T-helper 2 cell (primary cell): ENCODE measurements at regions not wholly inside any gene's neighbourhood (a gene's known extent, or its start where the extent isn't known, plus 50 kb on each side); places are given as distances from the start of the nearest gene placed in this dataset.

Source experiments
- DNase-seq, 5 experiments: peaks; one replicate each; pipeline versions ENCODE4 v3.0.0 to v3.0.0-alpha.2; 2012 to 2022

GRCh38 chr6:133583907-133584427 is 304.9 kb upstream of the TCF21 start:
- DNase-seq = no peak

DNA sequence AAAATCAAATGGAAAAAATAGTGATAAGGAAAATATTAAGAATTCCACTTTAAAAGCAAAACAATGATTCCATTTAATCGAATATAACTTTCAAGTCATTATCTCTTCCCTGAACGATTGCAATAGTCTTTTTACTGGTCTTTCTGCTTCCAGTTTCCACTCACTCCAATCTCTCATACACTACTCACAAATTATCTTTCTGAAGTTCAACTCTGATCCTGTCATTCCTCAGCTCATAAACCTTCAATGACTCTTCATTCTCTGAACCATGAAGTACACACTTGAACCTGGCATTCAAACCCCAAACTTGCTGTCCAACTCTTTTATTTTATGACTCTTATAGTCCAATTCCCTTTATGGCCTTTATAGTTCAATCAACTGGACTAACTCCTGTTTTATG is 304.1 kb upstream of the TCF21 start:
- DNase-seq = no peak

DNA sequence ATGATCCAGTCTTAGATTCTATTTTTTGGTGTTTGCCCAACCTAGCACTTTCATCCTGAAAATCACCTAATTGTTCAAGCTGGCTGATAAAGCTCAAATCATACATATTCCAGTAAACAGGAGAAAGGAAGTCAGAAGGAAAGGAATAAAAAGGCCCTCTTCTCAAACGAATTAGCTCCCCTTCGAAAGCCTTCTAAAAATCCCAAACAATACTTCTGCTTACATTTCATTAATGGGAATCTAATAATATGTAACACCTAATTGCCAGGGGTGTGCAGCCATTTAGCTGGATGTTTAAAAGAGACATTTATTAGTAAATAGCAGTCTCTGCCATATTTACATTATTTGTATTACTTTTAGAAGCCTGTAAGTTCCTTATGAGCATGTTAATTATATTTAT is 302.9 kb upstream of the TCF21 start:
- DNase-seq = no peak

GRCh38 chr6:133587546-133588160 is 301.3 kb upstream of the TCF21 start:
- DNase-seq = no peak

- no peak for DNase-seq
Observed at GRCh38 chr6:133590196-133590595, 298.7 kb upstream of the TCF21 start.

DNA sequence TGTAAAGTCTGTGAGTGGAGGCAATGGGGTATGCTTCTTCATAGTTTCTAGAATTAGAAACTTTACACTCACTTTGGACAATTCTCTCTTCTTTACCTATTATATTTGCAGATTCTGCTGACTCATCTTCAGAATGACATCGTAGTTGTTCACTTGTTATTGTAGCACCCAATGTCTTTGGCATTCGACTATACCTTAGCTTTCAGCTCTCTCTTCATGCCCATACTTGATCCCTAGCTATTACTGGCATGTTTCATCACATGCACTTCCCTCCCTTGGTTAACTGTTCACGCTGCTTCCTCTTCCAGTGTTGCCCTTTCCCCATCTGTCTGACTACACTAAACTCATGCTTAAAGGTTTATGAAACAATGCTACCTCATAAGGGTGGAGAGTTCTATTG is 298.1 kb upstream of the TCF21 start:
- no peak for DNase-seq

DNA sequence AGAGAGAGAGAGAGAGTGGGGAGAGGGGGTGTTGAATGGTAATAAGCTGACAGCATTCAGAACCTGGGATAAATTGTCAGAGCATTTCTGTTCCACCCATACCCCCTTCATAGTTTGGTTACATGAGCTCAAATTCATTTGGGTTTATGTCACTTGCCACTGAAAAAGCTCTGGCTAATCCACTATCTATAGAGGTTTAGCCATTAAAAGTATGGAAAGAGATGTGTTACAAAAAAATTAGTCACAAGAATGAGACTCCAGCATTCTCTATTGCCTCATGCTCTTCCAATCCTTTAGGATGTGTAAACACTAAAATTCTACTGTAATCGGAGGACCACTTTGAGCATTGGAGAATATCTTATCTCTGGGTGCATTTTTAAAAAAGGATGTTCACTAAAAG is 297.6 kb upstream of the TCF21 start:
- no peak for DNase-seq

GRCh38 chr6:133594652-133595110 is 294.2 kb upstream of the TCF21 start:
- no peak for DNase-seq

DNA sequence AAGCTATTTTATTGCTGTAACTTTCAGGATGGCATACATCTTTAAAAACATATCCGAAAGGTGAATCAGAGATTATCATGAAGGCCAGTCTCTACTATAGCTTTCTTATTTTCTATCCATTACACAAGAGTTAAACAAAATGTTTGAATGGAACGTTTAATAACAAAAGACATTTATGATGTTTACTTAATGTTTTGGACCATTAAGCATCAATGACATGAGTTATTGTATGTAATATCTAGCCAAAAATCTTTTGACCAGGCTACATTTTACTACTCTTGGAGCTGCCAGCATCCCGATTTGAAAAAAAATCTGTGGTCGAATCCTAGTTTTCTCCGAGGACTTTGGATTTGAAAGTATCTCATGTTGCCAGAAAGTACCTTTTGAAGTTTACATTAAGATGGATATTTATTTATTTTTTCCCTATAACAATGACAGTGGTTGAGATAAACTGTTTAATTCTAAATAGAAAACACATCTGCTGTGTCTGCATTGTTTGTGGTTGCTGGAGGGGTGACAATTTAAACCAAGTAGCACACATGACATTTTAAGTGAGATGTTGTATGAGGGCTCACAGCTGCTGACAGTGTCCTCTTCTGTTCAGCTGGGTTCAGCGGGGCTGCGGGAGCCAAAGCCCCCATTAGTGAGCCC is 293.7 kb upstream of the TCF21 start:
- no peak for DNase-seq

DNA sequence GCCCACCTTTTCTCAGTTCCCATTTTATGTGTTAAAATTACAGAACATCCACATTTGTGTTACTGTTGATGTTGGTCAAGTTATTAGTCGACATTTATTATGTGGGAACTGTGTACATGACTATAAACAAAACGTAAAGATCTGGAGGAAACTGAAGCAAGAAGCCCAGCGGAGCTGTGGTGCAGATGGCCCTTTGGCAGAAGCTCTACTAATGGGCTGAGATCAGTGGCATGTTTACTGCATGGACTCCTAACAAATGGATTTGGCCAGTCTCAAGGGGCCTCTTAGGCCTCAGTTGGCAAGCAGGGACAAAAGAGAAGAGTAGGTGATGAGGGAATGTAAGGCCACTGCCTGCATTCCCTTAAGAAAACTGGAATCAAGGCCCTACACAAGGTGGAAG is 282.1 kb upstream of the TCF21 start:
- no peak for DNase-seq

DNA sequence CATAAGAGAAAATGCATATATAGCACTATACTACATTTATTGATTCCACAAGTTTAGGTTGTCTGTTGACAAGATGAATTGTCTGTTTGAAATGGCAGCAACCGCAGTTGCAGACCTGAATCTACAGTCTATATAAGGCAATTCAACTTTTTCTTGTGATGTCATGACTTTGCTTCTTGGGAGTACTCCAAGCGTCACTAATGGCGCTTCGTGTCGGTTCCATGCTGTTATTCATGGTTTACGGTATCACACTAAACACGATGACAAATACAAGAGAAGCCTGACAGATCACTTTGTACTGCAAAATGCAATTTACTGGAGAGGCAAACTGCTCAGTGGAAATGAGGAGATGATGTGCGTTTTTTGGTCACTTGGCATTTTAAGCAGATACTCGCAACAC is 280.3 kb upstream of the TCF21 start:
- no peak for DNase-seq

DNA sequence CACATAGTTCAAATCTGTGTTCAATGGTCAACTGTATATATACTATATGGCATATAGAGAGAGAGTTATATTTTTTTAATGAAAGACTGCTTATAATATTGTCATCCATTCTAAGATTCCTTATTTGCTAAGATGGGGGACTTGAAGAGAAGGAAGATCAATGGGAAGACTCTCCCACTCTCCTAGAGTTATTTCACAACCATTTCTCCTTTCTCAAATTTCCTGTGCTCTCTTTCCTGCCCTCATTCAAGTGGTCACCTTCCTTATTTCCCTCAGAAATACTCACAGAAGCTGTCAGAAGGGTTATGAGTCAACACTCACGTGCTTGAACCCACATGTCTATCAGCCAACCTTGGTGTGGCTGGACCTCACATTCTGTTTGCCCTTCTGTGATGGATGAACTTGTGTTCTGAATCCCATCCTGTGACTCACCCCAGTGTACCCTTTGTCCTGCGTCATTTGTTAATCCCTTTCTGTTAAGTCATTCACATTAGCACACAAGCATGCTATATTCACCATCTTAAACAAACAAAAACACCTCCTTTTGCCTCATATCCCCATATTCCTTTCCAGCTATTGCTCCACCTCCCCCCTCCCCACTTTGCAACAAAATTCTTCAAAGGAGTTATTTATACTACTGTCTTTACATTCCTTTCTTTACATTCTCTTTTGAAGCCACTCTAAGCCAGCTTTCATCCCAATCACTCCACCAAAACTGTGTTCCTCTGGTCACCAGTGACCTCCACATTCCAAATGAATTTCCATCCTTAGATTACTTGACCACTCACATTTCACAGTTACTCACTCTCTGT is 279.3 kb upstream of the TCF21 start:
- no peak for DNase-seq

DNA sequence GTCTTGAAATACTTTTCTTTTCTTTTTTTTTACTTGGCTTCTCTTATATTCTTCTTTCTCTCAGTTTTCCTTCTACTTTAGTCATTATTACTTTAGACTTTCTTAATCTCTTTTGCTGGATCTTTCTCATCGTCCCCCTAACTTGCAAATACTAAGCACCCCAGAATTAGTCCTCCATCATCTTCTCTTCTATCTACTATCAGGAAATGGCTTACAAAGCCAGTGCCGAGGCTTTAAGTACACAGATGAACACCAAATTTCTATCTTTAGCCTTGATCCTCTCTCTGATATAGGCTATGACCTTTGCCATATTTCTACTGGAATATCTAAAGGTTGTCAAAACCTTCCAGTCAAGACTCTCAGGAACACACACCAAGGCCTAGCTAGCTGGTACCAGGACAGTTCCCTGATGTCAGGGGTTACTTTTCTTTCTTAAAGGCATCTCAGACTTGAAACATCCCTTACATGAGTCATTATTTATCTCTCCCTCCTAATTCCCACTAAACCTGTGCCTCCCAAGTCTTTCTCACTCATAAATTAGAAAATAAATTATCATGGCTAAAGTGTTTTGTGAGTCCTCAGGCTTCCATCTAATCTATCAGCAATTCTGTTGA is 278.6 kb upstream of the TCF21 start:
- DNase-seq = no peak

- no peak for DNase-seq
Observed at GRCh38 chr6:133610971-133611370, 277.9 kb upstream of the TCF21 start.

DNA sequence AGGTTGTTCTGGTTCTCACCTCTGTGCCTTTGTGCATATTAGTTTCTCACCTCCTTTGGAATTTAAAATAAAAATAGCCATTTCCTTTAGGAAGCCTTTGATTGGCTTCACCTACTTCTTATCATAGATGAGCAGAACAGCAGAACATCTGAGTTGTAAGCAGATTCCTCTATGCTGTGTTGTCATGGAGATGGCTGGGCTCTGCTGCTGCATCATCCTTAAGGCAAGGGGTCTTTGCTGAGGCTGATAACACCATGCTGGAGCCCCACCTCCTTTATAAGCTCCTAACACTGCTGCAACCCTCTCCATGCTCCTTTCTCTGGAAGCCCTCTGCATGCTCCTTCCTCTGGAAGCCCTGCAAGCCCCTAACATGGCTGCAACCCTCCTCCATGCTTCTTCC is 276.5 kb upstream of the TCF21 start:
- no peak for DNase-seq

DNA sequence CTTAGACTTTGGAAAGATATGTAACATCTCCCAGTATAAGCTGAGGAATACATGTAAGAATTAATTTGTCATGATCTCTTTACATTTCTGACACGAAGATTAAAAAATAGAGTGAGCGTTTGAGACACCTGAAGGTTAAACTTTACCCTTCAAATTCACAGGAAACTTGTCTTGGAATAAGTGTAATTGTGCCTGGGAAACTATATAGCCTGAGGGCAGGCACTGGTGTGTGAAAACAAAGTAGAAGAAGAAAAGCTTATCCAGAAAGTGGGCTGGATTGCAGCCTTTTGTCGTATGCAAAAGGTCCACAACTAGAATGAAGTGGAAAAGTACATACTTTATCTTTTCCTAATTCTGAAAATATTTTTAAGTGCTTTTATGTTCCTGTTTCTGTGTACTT is 275.7 kb upstream of the TCF21 start:
- no peak for DNase-seq

DNA sequence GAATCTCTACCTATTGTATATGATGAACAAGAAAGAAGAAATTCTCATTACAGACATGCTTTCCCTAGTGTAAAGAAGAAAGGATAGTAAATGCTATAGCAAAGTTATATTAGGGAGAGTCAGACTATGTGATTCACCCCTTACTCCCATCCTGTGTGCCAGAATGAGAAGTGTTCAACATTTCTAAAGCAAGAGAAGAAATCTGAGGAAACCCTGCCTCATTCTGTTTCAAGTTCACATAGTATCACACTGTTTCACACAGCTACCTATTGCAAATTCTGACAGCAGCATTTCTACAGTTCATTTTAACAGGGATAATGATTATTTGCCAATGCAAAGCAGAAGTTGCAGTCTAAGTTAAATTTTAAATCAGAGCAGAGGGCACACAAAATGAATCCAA is 267.2 kb upstream of the TCF21 start:
- no peak for DNase-seq

DNA sequence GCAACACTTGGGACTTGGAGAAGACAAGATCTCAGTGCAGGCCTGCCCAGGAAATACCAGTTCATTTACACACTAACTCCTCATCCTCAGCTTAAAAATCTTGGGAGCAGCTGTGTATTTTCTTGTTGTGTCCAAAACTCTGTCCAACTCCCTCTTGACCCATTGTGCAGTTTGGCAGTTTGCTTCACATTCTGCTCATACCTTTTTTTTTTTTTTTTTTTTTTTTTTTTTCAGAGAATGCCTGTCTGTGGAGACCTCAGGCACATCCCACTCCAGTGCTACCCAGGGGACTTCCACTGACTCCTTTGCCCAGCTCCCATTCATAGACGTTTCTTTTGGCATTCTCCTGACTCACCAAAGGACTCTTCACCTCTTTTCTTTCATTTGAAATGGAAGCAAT is 265.8 kb upstream of the TCF21 start:
- DNase-seq = no peak

GRCh38 chr6:133623621-133624020 is 265.3 kb upstream of the TCF21 start:
- no peak for DNase-seq

GRCh38 chr6:133626096-133626666 is 262.7 kb upstream of the TCF21 start:
- DNase-seq = no peak

DNA sequence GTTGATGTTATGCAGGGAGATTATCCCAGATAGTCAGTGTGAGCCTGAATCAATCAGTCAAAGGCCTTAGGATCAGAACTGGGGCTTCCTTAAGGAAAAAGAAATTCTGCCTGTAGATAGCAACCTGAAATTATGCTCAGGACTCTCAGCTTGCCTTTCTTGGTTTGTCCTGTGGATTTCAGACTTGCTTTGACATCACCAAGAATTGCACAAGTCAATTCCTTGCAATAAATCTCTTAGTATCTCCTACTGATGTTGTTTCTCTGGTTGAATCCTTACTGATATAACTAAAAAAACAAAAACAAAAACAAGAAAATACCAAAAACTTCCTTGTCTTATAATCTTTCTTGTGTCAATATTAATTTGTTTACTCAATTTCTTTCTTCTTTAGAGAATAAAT is 258.9 kb upstream of the TCF21 start:
- no peak for DNase-seq

- no peak for DNase-seq
Observed at GRCh38 chr6:133630651-133631050, 258.3 kb upstream of the TCF21 start.

DNA sequence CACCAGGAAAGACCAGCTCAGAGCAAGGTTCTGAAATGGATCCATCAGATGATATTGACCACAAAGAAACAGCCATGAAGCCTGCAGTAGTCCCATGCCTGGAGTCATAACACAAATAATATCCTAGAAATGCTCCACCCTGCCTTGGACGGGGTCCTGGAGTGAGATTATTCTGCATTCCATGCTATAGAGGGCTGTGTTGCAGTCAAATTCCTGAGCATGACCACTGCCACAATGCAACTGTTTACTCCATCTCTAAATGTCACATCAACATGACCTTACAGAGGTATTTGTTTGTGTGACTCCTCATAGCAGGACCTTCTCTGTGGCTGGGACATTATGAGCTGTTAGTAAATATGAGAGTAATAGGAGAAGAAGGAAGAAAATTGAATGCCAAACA is 257.5 kb upstream of the TCF21 start:
- DNase-seq = no peak
